ENCODE measurements at regions not wholly inside any gene's neighbourhood (a gene's known extent, or its start where the extent isn't known, plus 50 kb on each side); places are given as distances from the start of the nearest gene placed in this dataset.

- Histone ChIP-seq H3K27ac (no peak overlapping the region), H3K36me3 (ENCODE audit: insufficient read depth, low read length) (no peaks in the 10 kb centered on the region), H3K4me3 (no peak overlapping the region), H3K9me3 (ENCODE audit: low read depth, low read length) (no peaks in the 10 kb centered on the region), H3K9ac (ENCODE audit: insufficient read length) (no peak overlapping the region)
- no peak for DNase-seq (ENCODE audit: low read depth, low spot score)
- TF ChIP-seq EZH2 (IDR thresholded peaks at IDR 0.05) (no peak), POLR2AphosphoS5 (IDR thresholded peaks at IDR 0.05; ENCODE audit: borderline replicate concordance, low read depth, low read length) (no peak), FOXP2 (optimal IDR thresholded peaks at IDR 0.05; ENCODE audit: control extremely low read depth, extremely low read length, insufficient read depth) (no peak)
These were observed 194.4 kb upstream of the ZNF462 start for GRCh38 chr9:106668534-106668933.

- TF ChIP-seq EZH2 (IDR thresholded peaks at IDR 0.05) (no peak), POLR2AphosphoS5 (IDR thresholded peaks at IDR 0.05; ENCODE audit: borderline replicate concordance, low read depth, low read length) (no peak), FOXP2 (optimal IDR thresholded peaks at IDR 0.05; ENCODE audit: control extremely low read depth, extremely low read length, insufficient read depth) (no peak)
- Histone ChIP-seq H3K9me3 (ENCODE audit: low read depth, low read length) (no peaks in the 10 kb centered on the region), H3K27ac (no peak overlapping the region), H3K4me3 (no peak overlapping the region), H3K36me3 (ENCODE audit: insufficient read depth, low read length) (no peaks in the 10 kb centered on the region), H3K9ac (ENCODE audit: insufficient read length) (no peak overlapping the region)
- no peak for DNase-seq (ENCODE audit: low read depth, low spot score)
These were observed 193.1 kb upstream of the ZNF462 start for GRCh38 chr9:106669835-106670234.

- no peak overlapping the region for H3K27ac ChIP-seq
- TF ChIP-seq POLR2AphosphoS5 (IDR thresholded peaks at IDR 0.05; ENCODE audit: borderline replicate concordance, low read depth, low read length) (no peak), EZH2 (IDR thresholded peaks at IDR 0.05) (no peak)
- no peak for DNase-seq (ENCODE audit: low read depth, low spot score)
- H3K9ac ChIP-seq (ENCODE audit: insufficient read length) = no peak overlapping the region
- H3K9me3 ChIP-seq (ENCODE audit: low read depth, low read length) = no peaks in the 10 kb centered on the region
- no peak overlapping the region for H3K4me3 ChIP-seq
- H3K36me3 ChIP-seq (ENCODE audit: insufficient read depth, low read length) = no peaks in the 10 kb centered on the region
These were observed 192.5 kb upstream of the ZNF462 start for GRCh38 chr9:106670418-106670817.

- Histone ChIP-seq H3K4me3 (no peak overlapping the region), H3K36me3 (ENCODE audit: insufficient read depth, low read length) (no peaks in the 10 kb centered on the region), H3K9ac (ENCODE audit: insufficient read length) (no peak overlapping the region), H3K9me3 (ENCODE audit: low read depth, low read length) (no peaks in the 10 kb centered on the region), H3K27ac (no peak overlapping the region)
- DNase-seq (ENCODE audit: low read depth, low spot score) = no peak
- TF ChIP-seq FOXP2 (optimal IDR thresholded peaks at IDR 0.05; ENCODE audit: control extremely low read depth, extremely low read length, insufficient read depth) = no peak
- no peak for TF ChIP-seq EZH2 (IDR thresholded peaks at IDR 0.05)
- TF ChIP-seq POLR2AphosphoS5 (IDR thresholded peaks at IDR 0.05; ENCODE audit: borderline replicate concordance, low read depth, low read length) = no peak
These were observed 187.2 kb upstream of the ZNF462 start for GRCh38 chr9:106675780-106676179.

- DNase-seq (ENCODE audit: low read depth, low spot score) = no peak
- Histone ChIP-seq H3K9ac (ENCODE audit: insufficient read length) (no peak overlapping the region), H3K9me3 (ENCODE audit: low read depth, low read length) (no peaks in the 10 kb centered on the region), H3K27ac (no peak overlapping the region), H3K36me3 (ENCODE audit: insufficient read depth, low read length) (no peaks in the 10 kb centered on the region), H3K4me3 (no peak overlapping the region)
- no peak for TF ChIP-seq EZH2 (IDR thresholded peaks at IDR 0.05)
- TF ChIP-seq POLR2AphosphoS5 (IDR thresholded peaks at IDR 0.05; ENCODE audit: borderline replicate concordance, low read depth, low read length) = no peak
- TF ChIP-seq FOXP2 (optimal IDR thresholded peaks at IDR 0.05; ENCODE audit: control extremely low read depth, extremely low read length, insufficient read depth) = no peak
These were observed 185.6 kb upstream of the ZNF462 start for GRCh38 chr9:106677374-106677773.

- DNase-seq (ENCODE audit: low read depth, low spot score) = no peak
- no peak overlapping the region for H3K27ac ChIP-seq
- no peaks in the 10 kb centered on the region for H3K36me3 ChIP-seq (ENCODE audit: insufficient read depth, low read length)
- H3K9me3 ChIP-seq (ENCODE audit: low read depth, low read length) = no peaks in the 10 kb centered on the region
- TF ChIP-seq EZH2 (IDR thresholded peaks at IDR 0.05) (no peak), POLR2AphosphoS5 (IDR thresholded peaks at IDR 0.05; ENCODE audit: borderline replicate concordance, low read depth, low read length) (no peak), FOXP2 (optimal IDR thresholded peaks at IDR 0.05; ENCODE audit: control extremely low read depth, extremely low read length, insufficient read depth) (no peak)
- H3K4me3 ChIP-seq = no peak overlapping the region
- H3K9ac ChIP-seq (ENCODE audit: insufficient read length) = no peak overlapping the region
These were observed 185.1 kb upstream of the ZNF462 start for GRCh38 chr9:106677830-106678229.

GRCh38 chr9:106678273-106678672 is 184.7 kb upstream of the ZNF462 start:
- Histone ChIP-seq H3K27ac (no peak overlapping the region), H3K36me3 (ENCODE audit: insufficient read depth, low read length) (no peaks in the 10 kb centered on the region), H3K9me3 (ENCODE audit: low read depth, low read length) (no peaks in the 10 kb centered on the region), H3K4me3 (no peak overlapping the region), H3K9ac (ENCODE audit: insufficient read length) (no peak overlapping the region)
- DNase-seq (ENCODE audit: low read depth, low spot score) = no peak
- no peak for TF ChIP-seq POLR2AphosphoS5 (IDR thresholded peaks at IDR 0.05; ENCODE audit: borderline replicate concordance, low read depth, low read length)
- no peak for TF ChIP-seq FOXP2 (optimal IDR thresholded peaks at IDR 0.05; ENCODE audit: control extremely low read depth, extremely low read length, insufficient read depth)
- no peak for TF ChIP-seq EZH2 (IDR thresholded peaks at IDR 0.05)

GRCh38 chr9:106682420-106682819 is 180.5 kb upstream of the ZNF462 start:
- Histone ChIP-seq H3K36me3 (ENCODE audit: insufficient read depth, low read length) (no peaks in the 10 kb centered on the region), H3K9me3 (ENCODE audit: low read depth, low read length) (no peaks in the 10 kb centered on the region), H3K4me3 (no peak overlapping the region), H3K9ac (ENCODE audit: insufficient read length) (no peak overlapping the region), H3K27ac (no peak overlapping the region)
- TF ChIP-seq EZH2 (IDR thresholded peaks at IDR 0.05) (no peak), POLR2AphosphoS5 (IDR thresholded peaks at IDR 0.05; ENCODE audit: borderline replicate concordance, low read depth, low read length) (no peak), FOXP2 (optimal IDR thresholded peaks at IDR 0.05; ENCODE audit: control extremely low read depth, extremely low read length, insufficient read depth) (no peak)
- no peak for DNase-seq (ENCODE audit: low read depth, low spot score)

- H3K36me3 ChIP-seq (ENCODE audit: insufficient read depth, low read length) = no peaks in the 10 kb centered on the region
- TF ChIP-seq POLR2AphosphoS5 (IDR thresholded peaks at IDR 0.05; ENCODE audit: borderline replicate concordance, low read depth, low read length) (no peak), FOXP2 (optimal IDR thresholded peaks at IDR 0.05; ENCODE audit: control extremely low read depth, extremely low read length, insufficient read depth) (no peak), EZH2 (IDR thresholded peaks at IDR 0.05) (no peak)
- no peak overlapping the region for H3K27ac ChIP-seq
- H3K9me3 ChIP-seq (ENCODE audit: low read depth, low read length) = no peaks in the 10 kb centered on the region
- DNase-seq (ENCODE audit: low read depth, low spot score) = no peak
- H3K9ac ChIP-seq (ENCODE audit: insufficient read length) = no peak overlapping the region
- no peak overlapping the region for H3K4me3 ChIP-seq
These were observed 179.5 kb upstream of the ZNF462 start for GRCh38 chr9:106683454-106683853.

All from SK-N-MC (cell line).